ENCODE measurements at regions not wholly inside any gene's neighbourhood (a gene's known extent, or its start where the extent isn't known, plus 50 kb on each side); places are given as distances from the start of the nearest gene placed in this dataset.

DNA sequence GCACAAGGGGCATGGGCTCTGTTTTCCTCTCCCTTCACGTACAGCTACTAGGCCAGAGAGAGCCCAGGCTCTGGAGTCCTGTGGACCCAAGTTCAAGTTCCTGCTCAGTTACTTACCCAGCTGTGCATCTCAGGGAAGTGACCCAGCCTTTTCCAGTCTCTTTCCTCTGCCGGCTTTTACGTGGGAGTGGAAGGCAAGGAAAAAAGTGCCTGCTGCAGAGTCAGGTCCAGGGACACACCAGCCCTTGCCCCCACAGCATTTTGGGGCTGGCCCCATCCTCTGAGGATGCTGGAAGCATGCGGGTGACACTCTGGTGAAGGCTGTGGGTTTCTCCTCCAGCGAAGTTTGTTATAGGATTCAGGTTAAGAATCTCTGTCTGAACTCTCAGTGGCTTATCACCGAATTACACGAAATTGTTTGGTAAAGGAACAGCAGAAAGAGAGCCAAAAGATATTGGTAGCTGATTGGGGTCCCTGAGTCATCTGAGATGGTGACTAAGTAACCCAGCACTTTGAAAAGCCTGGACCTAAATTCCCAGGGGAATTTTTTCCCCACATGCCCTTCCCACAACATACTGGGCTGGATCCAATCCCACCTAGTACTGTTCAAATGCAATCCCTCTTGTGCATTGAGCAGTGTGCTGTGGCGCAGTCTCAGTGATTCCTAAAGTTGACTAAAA, 424.3 kb downstream of the RPS24 start:
- TF ChIP-seq, protein P1, sequence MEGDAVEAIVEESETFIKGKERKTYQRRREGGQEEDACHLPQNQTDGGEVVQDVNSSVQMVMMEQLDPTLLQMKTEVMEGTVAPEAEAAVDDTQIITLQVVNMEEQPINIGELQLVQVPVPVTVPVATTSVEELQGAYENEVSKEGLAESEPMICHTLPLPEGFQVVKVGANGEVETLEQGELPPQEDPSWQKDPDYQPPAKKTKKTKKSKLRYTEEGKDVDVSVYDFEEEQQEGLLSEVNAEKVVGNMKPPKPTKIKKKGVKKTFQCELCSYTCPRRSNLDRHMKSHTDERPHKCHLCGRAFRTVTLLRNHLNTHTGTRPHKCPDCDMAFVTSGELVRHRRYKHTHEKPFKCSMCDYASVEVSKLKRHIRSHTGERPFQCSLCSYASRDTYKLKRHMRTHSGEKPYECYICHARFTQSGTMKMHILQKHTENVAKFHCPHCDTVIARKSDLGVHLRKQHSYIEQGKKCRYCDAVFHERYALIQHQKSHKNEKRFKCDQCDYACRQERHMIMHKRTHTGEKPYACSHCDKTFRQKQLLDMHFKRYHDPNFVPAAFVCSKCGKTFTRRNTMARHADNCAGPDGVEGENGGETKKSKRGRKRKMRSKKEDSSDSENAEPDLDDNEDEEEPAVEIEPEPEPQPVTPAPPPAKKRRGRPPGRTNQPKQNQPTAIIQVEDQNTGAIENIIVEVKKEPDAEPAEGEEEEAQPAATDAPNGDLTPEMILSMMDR (IDR thresholded peaks at IDR 0.05), result no peak
- TF ChIP-seq EZH2 (IDR thresholded peaks at IDR 0.05; ENCODE audit: borderline replicate concordance, insufficient read depth, low read depth, low read length, poor library complexity, severe bottlenecking), result no peak
